CD4-positive, alpha-beta T cell treated with Interleukin-6 at 100 ng/mL for 8 hours (primary cell): ENCODE measurements at regions not wholly inside any gene's neighbourhood (a gene's known extent, or its start where the extent isn't known, plus 50 kb on each side); places are given as distances from the start of the nearest gene placed in this dataset.

ENCODE experiments used
- DNase-seq: peaks from one replicate; pipeline ENCODE4 v3.0.0-alpha.2; 2020; ENCODE audit warnings: mixed read lengths, low spot score

GRCh38 chr1:208298593-208299269, 54.5 kb upstream of the PLXNA2 start:
- no peak for DNase-seq

- no peak for DNase-seq
Observed at GRCh38 chr1:208300084-208300770, 56.0 kb upstream of the PLXNA2 start.

GRCh38 chr1:208302699-208303238, 58.6 kb upstream of the PLXNA2 start:
- DNase-seq, result no peak

- DNase-seq, result no peak
Observed at GRCh38 chr1:208303743-208304712, 59.8 kb upstream of the PLXNA2 start.

DNA sequence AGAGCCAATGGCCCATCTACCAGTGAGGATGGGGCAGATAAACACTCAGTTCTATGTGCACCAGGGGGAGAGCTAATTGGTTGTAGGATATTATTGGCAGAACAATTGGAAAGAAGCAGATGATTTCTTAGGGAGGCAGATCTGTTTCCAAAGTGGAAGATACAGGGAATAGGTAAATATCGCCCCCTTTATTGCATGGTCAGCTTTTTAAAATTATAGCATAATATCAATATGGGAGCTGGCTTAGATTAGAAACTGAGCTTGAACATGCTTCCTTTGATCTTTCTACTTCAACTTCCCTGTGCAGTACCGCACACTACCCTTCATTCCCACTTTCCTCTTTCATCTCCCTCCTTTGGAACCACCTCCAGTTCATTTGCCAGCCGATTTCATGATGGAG, 64.0 kb upstream of the PLXNA2 start:
- DNase-seq, result no peak

DNA sequence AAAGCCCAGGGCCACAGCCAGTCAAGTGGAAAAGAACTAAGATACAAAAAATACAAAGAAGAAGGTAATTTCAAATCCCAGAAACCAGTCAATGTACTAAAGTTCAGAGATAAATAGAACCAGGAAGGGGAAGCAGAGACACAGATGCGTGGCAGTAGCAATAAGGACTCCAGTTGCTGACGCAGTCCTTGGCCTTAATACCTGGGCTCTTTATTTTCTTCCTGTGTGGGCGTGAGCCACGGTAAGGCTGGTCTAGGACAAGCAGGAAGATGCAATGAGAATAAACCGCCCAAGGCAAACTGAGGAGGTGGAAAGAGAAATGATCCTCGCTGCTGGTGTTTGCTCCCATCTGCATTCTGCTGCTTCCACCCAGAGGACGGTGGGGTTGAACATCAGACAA, 65.6 kb upstream of the PLXNA2 start:
- DNase-seq, result no peak

GRCh38 chr1:208312706-208313105, 68.5 kb upstream of the PLXNA2 start:
- DNase-seq, result no peak

DNA sequence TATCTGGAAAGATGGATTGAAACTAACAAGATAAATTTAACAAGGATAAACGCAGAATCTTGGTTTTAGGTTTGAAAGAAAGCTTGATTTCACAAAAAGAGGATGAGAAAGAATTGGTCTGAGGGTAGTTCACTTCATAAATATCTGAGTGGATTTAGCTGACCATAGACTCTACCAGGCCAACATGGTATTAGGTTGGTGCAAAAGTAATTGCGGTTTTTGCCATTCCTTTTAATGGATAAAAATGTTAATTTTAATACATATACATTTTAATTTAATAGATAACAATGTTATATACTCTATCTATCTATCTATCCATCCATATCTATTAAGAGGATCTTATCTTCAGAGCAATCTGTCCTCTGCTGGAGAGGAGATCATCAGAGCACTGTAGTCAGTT, 70.2 kb upstream of the PLXNA2 start:
- no peak for DNase-seq

DNA sequence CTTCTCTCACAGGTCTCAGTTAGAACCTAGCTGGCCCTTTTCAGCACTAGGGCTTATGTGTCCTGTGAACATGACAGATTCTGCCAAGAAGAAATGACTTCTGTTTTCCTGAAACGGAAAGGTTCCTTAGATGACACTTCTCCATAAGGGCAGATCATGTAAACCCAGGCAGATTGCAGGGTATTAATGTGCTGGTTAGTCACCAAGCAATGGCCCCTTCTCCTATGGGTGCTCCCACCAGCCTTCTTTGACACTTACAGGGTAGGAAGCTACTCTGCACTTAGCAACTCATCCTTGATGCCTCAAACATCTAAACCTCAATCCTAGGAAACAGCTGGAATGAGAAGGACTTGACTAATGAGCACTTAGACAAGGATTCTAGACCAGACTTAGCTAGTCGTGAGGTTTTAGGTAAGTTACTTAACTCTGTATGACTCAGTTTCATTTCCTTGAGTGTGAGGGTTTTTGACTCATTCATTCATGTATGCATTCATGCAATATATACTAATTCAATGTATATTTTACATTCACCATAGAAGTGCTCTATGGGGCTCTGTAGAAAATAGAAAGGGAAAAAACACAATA, 74.1 kb upstream of the PLXNA2 start:
- no peak for DNase-seq

GRCh38 chr1:208324005-208324404, 79.8 kb upstream of the PLXNA2 start:
- DNase-seq, result no peak

GRCh38 chr1:208326033-208326432, 81.8 kb upstream of the PLXNA2 start:
- DNase-seq, result no peak

GRCh38 chr1:208329300-208329699, 85.1 kb upstream of the PLXNA2 start:
- DNase-seq, result no peak

DNA sequence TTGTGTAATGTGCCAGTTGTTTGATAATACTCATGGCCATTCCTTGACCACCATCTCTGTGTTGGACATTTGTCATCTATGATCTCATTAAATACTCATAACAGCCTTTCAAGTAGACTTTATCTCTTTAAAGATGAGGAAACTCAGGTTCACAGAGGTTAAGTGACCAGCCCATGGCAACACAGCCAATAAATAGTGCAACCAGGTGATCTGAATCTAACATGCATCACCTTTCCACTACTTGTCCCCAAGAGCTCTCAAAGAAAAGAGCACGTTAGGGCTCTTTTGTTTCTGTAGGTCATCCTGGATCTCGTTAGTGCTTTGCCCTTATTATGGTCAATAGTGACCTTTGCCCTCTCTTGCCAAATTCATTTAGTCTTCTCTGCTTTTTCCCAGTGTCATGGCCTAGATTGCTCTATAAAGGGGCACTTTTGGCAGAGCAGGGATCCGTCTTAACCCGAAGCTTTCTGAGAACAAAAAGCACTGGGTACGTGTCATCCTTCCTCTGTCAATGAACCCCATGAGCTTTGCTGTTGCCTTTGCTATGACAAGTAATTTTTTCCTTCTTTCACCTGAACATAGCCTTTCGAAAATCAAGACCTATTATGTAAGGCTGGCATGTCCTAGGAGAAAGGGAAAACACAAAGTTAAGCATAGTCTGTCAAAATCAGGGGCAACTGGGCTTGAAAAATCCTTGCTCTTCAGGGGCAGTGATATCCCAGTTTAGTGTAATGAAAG, 88.0 kb upstream of the PLXNA2 start:
- DNase-seq, result no peak

- DNase-seq, result no peak
Observed at GRCh38 chr1:208332774-208333126, 88.6 kb upstream of the PLXNA2 start.

GRCh38 chr1:208333676-208334075, 89.5 kb upstream of the PLXNA2 start:
- DNase-seq, result no peak

GRCh38 chr1:208335371-208336136, 91.4 kb upstream of the PLXNA2 start:
- DNase-seq, result no peak

- no peak for DNase-seq
Observed at GRCh38 chr1:208336137-208336518, 91.9 kb upstream of the PLXNA2 start.

- DNase-seq, result no peak
Observed at GRCh38 chr1:208339911-208340310, 95.7 kb upstream of the PLXNA2 start.

DNA sequence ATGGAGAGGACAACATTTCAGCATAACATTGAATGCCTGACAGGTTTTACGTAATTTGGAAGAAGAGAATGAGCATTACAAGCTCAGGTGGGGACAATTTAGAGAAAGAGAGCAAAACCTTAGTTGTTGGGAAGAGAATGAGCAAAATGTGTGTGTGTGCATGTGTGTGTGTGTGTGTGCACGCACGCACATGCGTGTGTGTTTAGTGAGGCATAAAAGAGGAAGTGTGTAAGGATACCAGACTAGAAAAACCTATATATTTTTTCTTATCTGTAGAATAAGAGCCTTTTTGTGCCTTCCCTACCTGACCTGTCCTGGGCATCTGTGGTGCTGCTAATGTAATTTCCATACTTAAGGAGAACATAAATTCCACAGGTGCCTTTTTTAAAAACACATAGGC, 99.0 kb upstream of the PLXNA2 start:
- no peak for DNase-seq

GRCh38 chr1:208344202-208344857, 100.1 kb upstream of the PLXNA2 start:
- DNase-seq, result no peak
